Cardiac septum (tissue), 1 donor: ENCODE measurements at regions not wholly inside any gene's neighbourhood (a gene's known extent, or its start where the extent isn't known, plus 50 kb on each side); places are given as distances from the start of the nearest gene placed in this dataset.

ENCODE experiments used
- DNase-seq: peaks from one replicate; pipeline ENCODE4 v3.0.0-alpha.2; 2020; ENCODE audit warnings: low spot score
- intact Hi-C: fragments of 100-400 bp; cut with DNase I; formaldehyde crosslinking; loops from one replicate; pipeline ENCODE4 v1.14.0; 2022
- donor health status: DM: no; HTN: no; CAD: no.

- DNase-seq, result no peak
- intact Hi-C loops, result no loop called here
Observed at GRCh38 chr5:152337484-152337883, 67.6 kb downstream of the NMUR2 start.

GRCh38 chr5:152335461-152335860, 69.6 kb downstream of the NMUR2 start:
- intact Hi-C loops, result no loop called here

GRCh38 chr5:152332716-152333460, 72.2 kb downstream of the NMUR2 start:
- intact Hi-C loops, result no loop called here
- no peak for DNase-seq

More at GRCh38 chr5:152335461-152335860, 69.6 kb downstream of the NMUR2 start:
- no peak for DNase-seq

GRCh38 chr5:152331718-152332117, 73.4 kb downstream of the NMUR2 start:
- no peak for DNase-seq
- intact Hi-C loops, result no loop called here

- intact Hi-C loops, result no loop called here
- no peak for DNase-seq
Observed at GRCh38 chr5:152331006-152331405, 74.1 kb downstream of the NMUR2 start.

GRCh38 chr5:152329761-152330283, 75.3 kb downstream of the NMUR2 start:
- no peak for DNase-seq
- intact Hi-C loops, result no loop called here

GRCh38 chr5:152329207-152329606, 75.9 kb downstream of the NMUR2 start:
- intact Hi-C loops, result no loop called here
- DNase-seq, result no peak

- DNase-seq, result no peak
- intact Hi-C loops, result no loop called here
Observed at GRCh38 chr5:152315942-152316341, 89.1 kb downstream of the NMUR2 start.

GRCh38 chr5:152314196-152314829, 90.8 kb downstream of the NMUR2 start:
- DNase-seq, result no peak
- intact Hi-C loops, result no loop called here

GRCh38 chr5:152309926-152310450, 95.1 kb downstream of the NMUR2 start:
- intact Hi-C loops, result no loop called here

GRCh38 chr5:152306386-152306785, 98.7 kb downstream of the NMUR2 start:
- no peak for DNase-seq
- intact Hi-C loops, result no loop called here

More at GRCh38 chr5:152309926-152310450, 95.1 kb downstream of the NMUR2 start:
- no peak for DNase-seq

- intact Hi-C loops, result no loop called here
Observed at GRCh38 chr5:152305525-152305924, 99.6 kb downstream of the NMUR2 start.

GRCh38 chr5:152303841-152304240, 101.2 kb downstream of the NMUR2 start:
- intact Hi-C loops, result no loop called here
- DNase-seq, result no peak

More at GRCh38 chr5:152305525-152305924, 99.6 kb downstream of the NMUR2 start:
- no peak for DNase-seq

GRCh38 chr5:152297866-152298265, 107.2 kb downstream of the NMUR2 start:
- DNase-seq, result no peak
- intact Hi-C loops, result no loop called here

GRCh38 chr5:152293189-152293588, 111.9 kb downstream of the NMUR2 start:
- DNase-seq, result no peak
- intact Hi-C loops, result no loop called here

- DNase-seq, result no peak
Observed at GRCh38 chr5:152290181-152290580, 114.9 kb downstream of the NMUR2 start.

GRCh38 chr5:152288917-152289595, 116.0 kb downstream of the NMUR2 start:
- intact Hi-C loops, result loop anchor here (5.0 kb wide), 1 partner anchor 462 kb away; no protein-coding TSS in a partner anchor
- no peak for DNase-seq

More at GRCh38 chr5:152290181-152290580, 114.9 kb downstream of the NMUR2 start:
- intact Hi-C loops, result no loop called here

- intact Hi-C loops, result loop anchor here (5.0 kb wide), 1 partner anchor 461 kb away; no protein-coding TSS in a partner anchor
- DNase-seq, result peak; percentile 77
Observed at GRCh38 chr5:152288499-152288898, 116.6 kb downstream of the NMUR2 start.

GRCh38 chr5:152285764-152286163, 119.3 kb downstream of the NMUR2 start:
- no peak for DNase-seq
- intact Hi-C loops, result loop anchor here (5.0 kb wide), 1 partner anchor 458 kb away; no protein-coding TSS in a partner anchor

- intact Hi-C loops, result no loop called here
- DNase-seq, result no peak
Observed at GRCh38 chr5:152282331-152282730, 122.7 kb downstream of the NMUR2 start.
